GM23338 (cell line): ENCODE measurements at regions not wholly inside any gene's neighbourhood (a gene's known extent, or its start where the extent isn't known, plus 50 kb on each side); places are given as distances from the start of the nearest gene placed in this dataset.

Source experiments
- ATAC-seq: fragments of 200-7000 bp; cut with Tn5 transposase; 3 replicates; pipeline ENCODE4 v1.9.1; 2020
- DNase-seq: peaks from one replicate; pipeline ENCODE4 v3.0.0-alpha.2; 2015; ENCODE audit warnings: low spot score
- H2AFZ ChIP-seq: fragments of 200-600 bp; sonication (generic); 2 replicates; pipeline ENCODE4 v1.8.0; 2016; ENCODE audit warnings: antibody characterized with exemption, mild to moderate bottlenecking, moderate library complexity
- H3F3A ChIP-seq: fragments of 200-600 bp; sonication (generic); replicated peaks from 2 replicates; pipeline ENCODE4 v1.8.0; 2017; ENCODE audit warnings: antibody characterized with exemption, mixed run types, low read depth
- H3K27ac ChIP-seq: fragments of 200-600 bp; sonication (generic); 2 replicates; pipeline ENCODE4 v1.6.1; 2016; ENCODE audit warnings: low read depth
- H3K27me3 ChIP-seq: fragments of 200-600 bp; sonication (generic); 2 replicates; pipeline ENCODE4 v1.8.0; 2016; ENCODE audit warnings: mild to moderate bottlenecking, mixed run types, moderate library complexity; ENCODE audit not compliant: insufficient read depth
- H3K36me3 ChIP-seq: fragments of 200-600 bp; sonication (generic); 2 replicates; pipeline ENCODE4 v1.8.0; 2016; ENCODE audit warnings: mild to moderate bottlenecking; ENCODE audit not compliant: insufficient read depth
- H3K4me1 ChIP-seq: fragments of 200-600 bp; sonication (generic); 2 replicates; pipeline ENCODE4 v1.8.0; 2016; ENCODE audit warnings: mild to moderate bottlenecking, moderate library complexity; ENCODE audit not compliant: insufficient read depth
- H3K4me2 ChIP-seq: fragments of 200-600 bp; sonication (generic); 2 replicates; pipeline ENCODE4 v1.7.1; 2017; ENCODE audit warnings: mixed run types
- H3K4me3 ChIP-seq: fragments of 200-600 bp; sonication (generic); 2 replicates; pipeline ENCODE4 v1.6.1; 2016; ENCODE audit warnings: mixed run types
- H3K79me2 ChIP-seq: fragments of 200-600 bp; sonication (generic); replicated peaks from 2 replicates; pipeline ENCODE4 v1.8.0; 2017; ENCODE audit warnings: mild to moderate bottlenecking; ENCODE audit not compliant: insufficient read depth
- H3K9me2 ChIP-seq: fragments of 200-600 bp; sonication (generic); 2 replicates; pipeline ENCODE4 v1.8.0; 2017; ENCODE audit not compliant: insufficient read depth
- H4K20me1 ChIP-seq: fragments of 200-600 bp; sonication (generic); replicated peaks from 2 replicates; pipeline ENCODE4 v1.8.0; 2017; ENCODE audit warnings: mild to moderate bottlenecking; ENCODE audit not compliant: insufficient read depth
- H3K27ac Mint-ChIP-seq: 2 replicates; pipeline ENCODE4 v1.8.0; 2020; ENCODE audit warnings: inconsistent platforms, mild to moderate bottlenecking, moderate library complexity, mixed read lengths
- H3K27me3 Mint-ChIP-seq: 3 replicates; pipeline ENCODE4 v1.8.0; 2022; ENCODE audit warnings: low read depth, mild to moderate bottlenecking, moderate library complexity, mixed read lengths, inconsistent platforms; ENCODE audit not compliant: insufficient read depth, poor library complexity
- H3K36me3 Mint-ChIP-seq: 3 replicates; pipeline ENCODE4 v1.8.0; 2021; ENCODE audit warnings: low read depth, mild to moderate bottlenecking, inconsistent platforms, moderate library complexity, mixed read lengths
- H3K4me1 Mint-ChIP-seq: 3 replicates; pipeline ENCODE4 v1.8.0; 2020; ENCODE audit warnings: mild to moderate bottlenecking, inconsistent platforms, mixed read lengths
- H3K4me3 Mint-ChIP-seq: 3 replicates; pipeline ENCODE4 v1.8.0; 2021; ENCODE audit warnings: moderate library complexity, mild to moderate bottlenecking, inconsistent platforms, mixed read lengths
- H3K9me3 Mint-ChIP-seq: 3 replicates; pipeline ENCODE4 v1.8.0; 2020; ENCODE audit warnings: moderate library complexity, mild to moderate bottlenecking, inconsistent platforms, mixed read lengths
- STAT1 ChIP-seq: IDR thresholded peaks from one replicate; pipeline ENCODE4 v1.6.1; 2016; ENCODE audit warnings: antibody characterized with exemption; ENCODE audit not compliant: unreplicated experiment
- ZNF114 ChIP-seq: fragments of 250-450 bp; sonication (Bioruptor Pico); IDR thresholded peaks from 2 replicates; pipeline ENCODE4 v1.5.0; 2020; ENCODE audit warnings: mild to moderate bottlenecking, moderate library complexity
- ZNF331 ChIP-seq: fragments of 250-450 bp; sonication (Bioruptor Pico); IDR thresholded peaks from 2 replicates; pipeline ENCODE4 v1.5.0; 2020; ENCODE audit warnings: low read depth, mild to moderate bottlenecking, moderate library complexity
- ZNF462 ChIP-seq: fragments of 250-450 bp; sonication (Bioruptor Pico); IDR thresholded peaks from 2 replicates; pipeline ENCODE4 v1.5.0; 2020; ENCODE audit warnings: mild to moderate bottlenecking, moderate library complexity
- TF ChIP-seq, protein P1 (sequence below): IDR thresholded peaks from one replicate; pipeline ENCODE4 v1.6.1; 2018; ENCODE audit warnings: antibody characterized with exemption; ENCODE audit not compliant: unreplicated experiment

DNA sequence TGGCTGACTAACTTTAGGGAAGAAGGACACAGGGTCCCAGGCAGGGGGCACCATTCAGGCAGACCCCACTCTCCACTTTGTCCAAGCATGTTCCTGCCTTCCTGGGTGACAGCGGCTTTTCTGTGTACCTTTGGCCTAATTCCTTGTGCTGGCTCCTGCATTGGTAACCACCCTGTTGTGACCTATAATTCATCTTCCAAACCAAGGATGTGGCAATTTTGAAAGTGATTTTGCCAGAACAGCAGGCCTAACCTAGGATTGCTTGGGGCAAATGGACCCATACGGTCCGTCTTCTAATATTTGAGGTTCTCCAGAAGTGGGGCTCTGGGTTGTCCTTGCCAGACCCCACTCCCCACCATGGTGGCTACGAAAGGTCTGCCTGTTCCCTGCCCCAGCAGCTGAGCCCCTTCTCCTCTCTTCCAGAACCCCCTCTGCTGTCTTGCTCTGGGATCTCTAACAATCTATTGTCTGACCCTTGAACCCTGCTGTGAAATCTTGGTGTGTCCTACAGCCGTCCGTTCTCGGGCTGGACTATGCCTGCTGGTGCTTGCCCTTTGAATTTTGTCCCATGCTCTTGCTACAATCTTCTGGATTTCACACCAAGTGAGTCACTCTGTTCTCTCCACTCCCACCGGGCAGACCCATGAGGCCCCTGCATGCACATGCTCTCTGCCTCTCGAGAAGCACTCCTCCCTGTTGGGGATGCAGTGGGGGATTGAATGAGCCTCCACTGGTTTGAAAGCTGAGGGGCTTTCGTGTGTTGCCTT lies 316.0 kb downstream of the CXCL12 start:
- Histone ChIP-seq H3K4me3 (no peak overlapping the region), H3K27me3 (no peaks in the 10 kb centered on the region), H3K79me2 (no peaks in the 10 kb centered on the region), H3F3A (no peaks in the 10 kb centered on the region), H3K4me2 (no peak overlapping the region), H3K27ac (no peak overlapping the region), H3K36me3 (no peaks in the 10 kb centered on the region), H2AFZ (no peak overlapping the region), H3K9me2 (no peaks in the 10 kb centered on the region), H3K4me1 (no peaks in the 10 kb centered on the region), H4K20me1 (no peaks in the 10 kb centered on the region)
- Mint-ChIP-seq H3K9me3 (no peaks in the 10 kb centered on the region), H3K36me3 (no peaks in the 10 kb centered on the region), H3K27me3 (peaks cover 1% of the 10 kb centered on the region), H3K4me1 (no peaks in the 10 kb centered on the region), H3K4me3 (no peak overlapping the region), H3K27ac (no peak overlapping the region)
- DNase-seq (no peak), ATAC-seq (no peak)
- TF ChIP-seq STAT1: no peak

- Histone ChIP-seq H3F3A (no peaks in the 10 kb centered on the region), H3K4me2 (no peak overlapping the region), H3K9me2 (no peaks in the 10 kb centered on the region), H3K27me3 (no peaks in the 10 kb centered on the region), H3K27ac (no peak overlapping the region), H2AFZ (no peak overlapping the region), H3K4me1 (no peaks in the 10 kb centered on the region), H3K79me2 (no peaks in the 10 kb centered on the region), H3K4me3 (no peak overlapping the region), H4K20me1 (no peaks in the 10 kb centered on the region), H3K36me3 (no peaks in the 10 kb centered on the region)
- Mint-ChIP-seq H3K27ac (no peak overlapping the region), H3K27me3 (peaks cover 1% of the 10 kb centered on the region), H3K4me1 (no peaks in the 10 kb centered on the region), H3K9me3 (no peaks in the 10 kb centered on the region; the same call in 2 of the 3 replicates), H3K36me3 (no peaks in the 10 kb centered on the region), H3K4me3 (no peak overlapping the region)
- ATAC-seq (no peak), DNase-seq (no peak)
- no peak for TF ChIP-seq ZNF331
Measured at GRCh38 chr10:44067432-44067831, 317.5 kb downstream of the CXCL12 start.

DNA sequence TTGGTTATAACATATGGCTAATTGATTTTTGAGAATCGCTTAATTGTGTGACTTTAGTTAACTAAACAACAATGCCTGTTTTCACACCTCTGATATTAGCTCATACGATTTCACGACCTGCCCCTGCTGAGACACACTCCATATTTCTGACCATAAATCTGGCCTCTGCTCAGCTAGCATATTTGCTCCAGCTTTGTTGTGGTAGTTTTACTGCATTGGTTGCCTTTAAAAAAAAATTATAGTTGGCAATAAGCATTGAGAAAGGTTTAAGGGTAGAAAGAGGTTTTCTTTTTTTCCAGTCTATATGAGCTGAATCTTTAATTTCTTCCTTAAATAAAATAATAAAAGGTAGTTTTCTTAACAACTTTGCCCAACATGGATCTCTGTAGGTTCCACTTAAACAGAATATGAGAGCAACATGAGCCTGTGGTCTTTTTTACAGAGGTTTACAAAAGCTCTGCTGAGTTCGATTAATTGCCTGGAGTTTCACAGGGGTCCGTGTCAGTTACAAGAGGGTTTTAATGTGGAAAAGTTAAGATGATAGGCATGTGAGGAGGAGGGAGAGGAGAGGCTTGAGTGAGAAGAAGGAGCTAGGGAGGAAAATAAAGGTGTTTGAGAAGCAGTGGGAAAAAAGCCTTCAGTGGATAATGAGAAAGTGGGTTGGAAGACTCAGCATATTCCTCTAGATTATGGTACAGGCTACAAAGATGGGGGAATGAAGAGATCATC lies 318.2 kb downstream of the CXCL12 start:
- Histone ChIP-seq H3K27me3 (no peaks in the 10 kb centered on the region), H3K4me1 (no peaks in the 10 kb centered on the region), H3K79me2 (no peaks in the 10 kb centered on the region), H3K4me3 (no peak overlapping the region), H3K9me2 (no peaks in the 10 kb centered on the region), H3K36me3 (no peaks in the 10 kb centered on the region), H3K4me2 (no peak overlapping the region), H3F3A (no peaks in the 10 kb centered on the region), H4K20me1 (no peaks in the 10 kb centered on the region), H3K27ac (no peak overlapping the region), H2AFZ (no peak overlapping the region)
- Mint-ChIP-seq H3K27ac (no peak overlapping the region), H3K27me3 (peaks cover 1% of the 10 kb centered on the region), H3K4me1 (no peaks in the 10 kb centered on the region), H3K9me3 (no peaks in the 10 kb centered on the region; the same call in 2 of the 3 replicates), H3K36me3 (no peaks in the 10 kb centered on the region), H3K4me3 (no peak overlapping the region)
- ATAC-seq (no peak), DNase-seq (no peak)
- TF ChIP-seq ZNF331 (no peak), ZNF462 (CRISPR knock-in tag) (no peak), ZNF114 (no peak)
- TF ChIP-seq, protein P1, sequence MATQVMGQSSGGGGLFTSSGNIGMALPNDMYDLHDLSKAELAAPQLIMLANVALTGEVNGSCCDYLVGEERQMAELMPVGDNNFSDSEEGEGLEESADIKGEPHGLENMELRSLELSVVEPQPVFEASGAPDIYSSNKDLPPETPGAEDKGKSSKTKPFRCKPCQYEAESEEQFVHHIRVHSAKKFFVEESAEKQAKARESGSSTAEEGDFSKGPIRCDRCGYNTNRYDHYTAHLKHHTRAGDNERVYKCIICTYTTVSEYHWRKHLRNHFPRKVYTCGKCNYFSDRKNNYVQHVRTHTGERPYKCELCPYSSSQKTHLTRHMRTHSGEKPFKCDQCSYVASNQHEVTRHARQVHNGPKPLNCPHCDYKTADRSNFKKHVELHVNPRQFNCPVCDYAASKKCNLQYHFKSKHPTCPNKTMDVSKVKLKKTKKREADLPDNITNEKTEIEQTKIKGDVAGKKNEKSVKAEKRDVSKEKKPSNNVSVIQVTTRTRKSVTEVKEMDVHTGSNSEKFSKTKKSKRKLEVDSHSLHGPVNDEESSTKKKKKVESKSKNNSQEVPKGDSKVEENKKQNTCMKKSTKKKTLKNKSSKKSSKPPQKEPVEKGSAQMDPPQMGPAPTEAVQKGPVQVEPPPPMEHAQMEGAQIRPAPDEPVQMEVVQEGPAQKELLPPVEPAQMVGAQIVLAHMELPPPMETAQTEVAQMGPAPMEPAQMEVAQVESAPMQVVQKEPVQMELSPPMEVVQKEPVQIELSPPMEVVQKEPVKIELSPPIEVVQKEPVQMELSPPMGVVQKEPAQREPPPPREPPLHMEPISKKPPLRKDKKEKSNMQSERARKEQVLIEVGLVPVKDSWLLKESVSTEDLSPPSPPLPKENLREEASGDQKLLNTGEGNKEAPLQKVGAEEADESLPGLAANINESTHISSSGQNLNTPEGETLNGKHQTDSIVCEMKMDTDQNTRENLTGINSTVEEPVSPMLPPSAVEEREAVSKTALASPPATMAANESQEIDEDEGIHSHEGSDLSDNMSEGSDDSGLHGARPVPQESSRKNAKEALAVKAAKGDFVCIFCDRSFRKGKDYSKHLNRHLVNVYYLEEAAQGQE: no peak
